HepG2 (cell line): ENCODE measurements at regions not wholly inside any gene's neighbourhood (a gene's known extent, or its start where the extent isn't known, plus 50 kb on each side); places are given as distances from the start of the nearest gene placed in this dataset.

ENCODE experiments used
- ATAC-seq: fragments of 200-7000 bp; cut with Tn5 transposase; 3 replicates; pipeline ENCODE4 v1.9.1; 2020; ENCODE audit warnings: mild to moderate bottlenecking, moderate library complexity
- BruUV-seq: library from RNA; stranded (reverse); fragments of 400-500 nt; replicated peaks from 2 replicates; lab custom pipeline; 2021; lab: Mats Ljungman, UMichigan
- CTCF ChIA-PET: fragments of 300-600 bp; formaldehyde crosslinking; extraction: SDS; loops from one replicate; lab custom pipeline; 2021; ENCODE audit warnings: low total read pairs, inconsistent platforms, low intra/inter-chr PET ratio; lab: Yijun Ruan, JAX
- POLR2A ChIA-PET: fragments of 350-600 bp; sonication (Branson Sonifier 250); formaldehyde crosslinking; loops from one replicate; lab custom pipeline; 2020; ENCODE audit warnings: antibody characterized with exemption, inconsistent platforms; lab: Yijun Ruan, JAX
- DNase-seq: peaks from one replicate; pipeline ENCODE4 v3.0.0-alpha.2; 2015; ENCODE audit warnings: low spot score
- FAIRE-seq: peaks from 3 replicates; lab custom pipeline; 2011; peaks lifted over from hg19 to GRCh38; lab: Jason Lieb, UNC
- H2AFZ ChIP-seq: one replicate; pipeline ENCODE4 v1.6.1; 2011; ENCODE audit warnings: low read length, inconsistent platforms
- H3K27ac ChIP-seq: fragments of 300-600 bp; 3 replicates; pipeline ENCODE4 v1.8.0; 2011; ENCODE audit warnings: mixed run types, mild to moderate bottlenecking, mixed read lengths, low read length, inconsistent platforms; ENCODE audit not compliant: insufficient read depth; ENCODE audit errors: extremely low read length
- H3K27me3 ChIP-seq, 2 experiments: fragments of 200-600 bp in 1 of 2; 2 replicates in 1 of 2; 3 replicates in 1 of 2; pipeline versions ENCODE4 v1.6.0 to v1.8.0; 2011; ENCODE audit warnings: low read length in 2 of 2, mild to moderate bottlenecking in 2 of 2, moderate library complexity in 2 of 2, inconsistent platforms in 1 of 2; ENCODE audit not compliant: insufficient read depth in 2 of 2, control insufficient read depth in 1 of 2
- H3K36me3 ChIP-seq, 2 experiments: fragments of 200-600 bp in 1 of 2; replicated peaks in 1 of 2; 2 replicates in 1 of 2; 3 replicates in 1 of 2; pipeline versions ENCODE4 v1.5.1 to v1.8.0; 2011; ENCODE audit warnings: low read length in 2 of 2, inconsistent platforms in 1 of 2; ENCODE audit not compliant: insufficient read depth in 2 of 2, control insufficient read depth in 1 of 2
- H3K4me1 ChIP-seq: 2 replicates; pipeline ENCODE4 v1.5.1; 2012; ENCODE audit warnings: low read length, inconsistent platforms; ENCODE audit not compliant: insufficient read depth
- H3K4me2 ChIP-seq: 2 replicates; pipeline ENCODE4 v1.6.0; 2011; ENCODE audit warnings: low read depth, low read length, inconsistent platforms
- H3K4me3 ChIP-seq, 3 experiments: fragments of 200-600 bp in 1 of 3; sonication (generic), shearing (Covaris generic) in 1 of 3; replicated peaks in 1 of 3; 2 replicates each; pipeline ENCODE4 v1.5.1; 2011 to 2016; ENCODE audit warnings: low read length in 3 of 3, inconsistent platforms in 2 of 3, low read depth in 2 of 3, mild to moderate bottlenecking in 2 of 3, control low read depth in 1 of 3, mixed read lengths in 1 of 3; ENCODE audit not compliant: insufficient read depth in 1 of 3
- H3K79me2 ChIP-seq: one replicate; pipeline ENCODE4 v1.6.1; 2011; ENCODE audit warnings: low read length, inconsistent platforms; ENCODE audit not compliant: insufficient read depth
- H3K9ac ChIP-seq: 2 replicates; pipeline ENCODE4 v1.6.0; 2011; ENCODE audit warnings: mild to moderate bottlenecking, low read depth, low read length, inconsistent platforms; ENCODE audit not compliant: insufficient read depth
- H3K9me3 ChIP-seq: 2 replicates; pipeline ENCODE4 v1.5.1; 2012; ENCODE audit warnings: mild to moderate bottlenecking, low read length
- H4K20me1 ChIP-seq: 2 replicates; pipeline ENCODE4 v1.6.0; 2011; ENCODE audit warnings: inconsistent platforms, mild to moderate bottlenecking, low read length, moderate library complexity; ENCODE audit not compliant: insufficient read depth
- DR1 ChIP-seq: sonication (generic); formaldehyde crosslinking; IDR thresholded peaks from 2 replicates; pipeline ENCODE4 v1.8.0; 2021; ENCODE audit warnings: mild to moderate bottlenecking, missing genetic modification reagents, inconsistent platforms
- HNRNPK ChIP-seq: fragments of 200-400 bp; formaldehyde crosslinking; IDR thresholded peaks from 2 replicates; pipeline ENCODE4 v1.6.1; 2018; ENCODE audit warnings: low read length, low read depth, moderate library complexity, mild to moderate bottlenecking; ENCODE audit not compliant: poor library complexity, severe bottlenecking
- MAF1 ChIP-seq: sonication (generic); formaldehyde crosslinking; IDR thresholded peaks from 2 replicates; pipeline ENCODE4 v1.5.0; 2020; ENCODE audit warnings: missing genetic modification reagents, borderline replicate concordance
- NFE2 ChIP-seq: sonication (generic); formaldehyde crosslinking; IDR thresholded peaks from 2 replicates; pipeline ENCODE4 v1.4.0; 2020; ENCODE audit warnings: missing genetic modification reagents
- RFX5 ChIP-seq: IDR thresholded peaks from 2 replicates; pipeline ENCODE4 v1.6.1; 2011; ENCODE audit warnings: low read depth, low read length, improper control_type of control experiment
- RORA ChIP-seq: sonication (generic); formaldehyde crosslinking; IDR thresholded peaks from 2 replicates; pipeline ENCODE4 v1.5.0; 2020; ENCODE audit warnings: mild to moderate bottlenecking, missing genetic modification reagents, moderate library complexity
- SMAD1 ChIP-seq: sonication (generic); formaldehyde crosslinking; IDR thresholded peaks from 2 replicates; pipeline ENCODE4 v1.4.0; 2020; ENCODE audit warnings: missing genetic modification reagents, low read depth, mild to moderate bottlenecking, borderline replicate concordance
- SMC3 ChIP-seq: IDR thresholded peaks from 2 replicates; pipeline ENCODE4 v1.6.1; 2011; ENCODE audit warnings: low read length, improper control_type of control experiment
- XBP1 ChIP-seq: sonication (generic); formaldehyde crosslinking; IDR thresholded peaks from 2 replicates; pipeline ENCODE4 v1.5.0; 2020; ENCODE audit warnings: missing genetic modification reagents
- ZFP41 ChIP-seq: sonication (generic); formaldehyde crosslinking; IDR thresholded peaks from 2 replicates; pipeline ENCODE4 v1.4.0; 2020; ENCODE audit warnings: mild to moderate bottlenecking, missing genetic modification reagents, borderline replicate concordance
- ZNF160 ChIP-seq: sonication (generic); formaldehyde crosslinking; IDR thresholded peaks from 2 replicates; pipeline ENCODE4 v1.8.0; 2022; ENCODE audit warnings: mild to moderate bottlenecking, inconsistent platforms, missing genetic modification reagents
- ZNF556 ChIP-seq: sonication (generic); formaldehyde crosslinking; IDR thresholded peaks from 2 replicates; pipeline ENCODE4 v1.4.0; 2020; ENCODE audit warnings: mild to moderate bottlenecking, missing genetic modification reagents, borderline replicate concordance
- ZNF713 ChIP-seq: sonication (generic); formaldehyde crosslinking; IDR thresholded peaks from 2 replicates; pipeline ENCODE4 v1.4.0; 2020; ENCODE audit warnings: mild to moderate bottlenecking, missing genetic modification reagents
- ZNF883 ChIP-seq: sonication (generic); formaldehyde crosslinking; IDR thresholded peaks from 2 replicates; pipeline ENCODE4 v1.5.1; 2020; ENCODE audit warnings: mild to moderate bottlenecking, missing genetic modification reagents; ENCODE audit errors: not compliant biosample characterization
- WGBS: methylation state at CpG from one replicate; pipeline ENCODE4 v1.1.6; 2017; ENCODE audit warnings: low lambda C conversion rate; 5-methylcytosine and 5-hydroxymethylcytosine counted together
- in situ Hi-C: cut with HindIII; loops from 2 replicates; pipeline ENCODE4 v1.10.0; 2017; ENCODE audit warnings: low pct_unique_long_range_greater_than_20kb; ENCODE audit not compliant: extremely low pct_ligation_motif_present
- intact Hi-C: fragments of 100-400 bp; cut with micrococcal nuclease; formaldehyde crosslinking; loops from one replicate; pipeline ENCODE4 v1.10.0; 2022; ENCODE audit not compliant: unreplicated experiment
- TF ChIP-seq, protein P1 (sequence below): sonication (generic); formaldehyde crosslinking; conservative IDR thresholded peaks from 2 replicates; pipeline ENCODE4 v1.8.0; 2022; ENCODE audit warnings: missing genetic modification reagents
- TF ChIP-seq, protein P2 (sequence below): sonication (generic); formaldehyde crosslinking; IDR thresholded peaks from 2 replicates; pipeline ENCODE4 v1.4.0; 2020; ENCODE audit warnings: missing genetic modification reagents; ENCODE audit errors: not compliant biosample characterization

DNA sequence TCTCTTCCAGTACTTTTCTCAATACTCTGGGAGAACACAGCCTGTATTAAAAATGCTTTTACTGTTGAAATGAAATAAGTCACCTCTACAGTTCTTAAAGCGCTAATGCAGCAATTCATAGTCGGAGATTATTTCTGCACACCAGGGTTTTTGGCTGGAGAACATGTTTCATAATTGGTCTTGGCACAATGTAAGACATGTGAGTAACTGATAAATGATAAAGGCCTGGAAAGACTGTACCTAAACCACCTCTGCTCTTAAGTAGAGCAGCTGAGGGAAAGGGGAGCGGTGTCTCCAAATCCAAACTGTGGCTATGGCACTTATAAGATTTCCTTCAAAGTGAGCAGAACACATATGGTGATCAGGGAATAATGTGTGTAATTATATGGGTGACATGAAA lies 390.3 kb upstream of the MBL2 start:
- WGBS, result 70% methylated on average over 3 of the region's 3 CpGs
- DNase-seq (no peak), ATAC-seq (no peak), FAIRE-seq (no peak)
- no peak overlapping the region for H3K4me2 ChIP-seq
- H3K4me1 ChIP-seq, result no peaks in the 10 kb centered on the region
- ChIA-PET CTCF (no interaction called here), POLR2A (no interaction called here)
- H2AFZ ChIP-seq, result no peak overlapping the region
- no peaks in the 10 kb centered on the region; a peak in 1 of 5 replicates for H3K27me3 ChIP-seq
- H4K20me1 ChIP-seq, result no peaks in the 10 kb centered on the region
- no peaks in the 10 kb centered on the region for H3K79me2 ChIP-seq
- no peak for TF ChIP-seq SMC3
- no peak for TF ChIP-seq NFE2 (CRISPR knock-in tag)
- TF ChIP-seq ZNF883, result no peak
- TF ChIP-seq RORA (CRISPR knock-in tag), result no peak
- TF ChIP-seq ZNF713, result no peak
- TF ChIP-seq ZNF556 (CRISPR knock-in tag), result no peak
- TF ChIP-seq ZFP41 (CRISPR knock-in tag), result no peak
- TF ChIP-seq, protein P1, sequence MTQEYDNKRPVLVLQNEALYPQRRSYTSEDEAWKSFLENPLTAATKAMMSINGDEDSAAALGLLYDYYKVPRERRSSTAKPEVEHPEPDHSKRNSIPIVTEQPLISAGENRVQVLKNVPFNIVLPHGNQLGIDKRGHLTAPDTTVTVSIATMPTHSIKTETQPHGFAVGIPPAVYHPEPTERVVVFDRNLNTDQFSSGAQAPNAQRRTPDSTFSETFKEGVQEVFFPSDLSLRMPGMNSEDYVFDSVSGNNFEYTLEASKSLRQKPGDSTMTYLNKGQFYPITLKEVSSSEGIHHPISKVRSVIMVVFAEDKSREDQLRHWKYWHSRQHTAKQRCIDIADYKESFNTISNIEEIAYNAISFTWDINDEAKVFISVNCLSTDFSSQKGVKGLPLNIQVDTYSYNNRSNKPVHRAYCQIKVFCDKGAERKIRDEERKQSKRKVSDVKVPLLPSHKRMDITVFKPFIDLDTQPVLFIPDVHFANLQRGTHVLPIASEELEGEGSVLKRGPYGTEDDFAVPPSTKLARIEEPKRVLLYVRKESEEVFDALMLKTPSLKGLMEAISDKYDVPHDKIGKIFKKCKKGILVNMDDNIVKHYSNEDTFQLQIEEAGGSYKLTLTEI, result no peak
- no peak for TF ChIP-seq HNRNPK
- TF ChIP-seq MAF1 (CRISPR knock-in tag), result no peak
- TF ChIP-seq SMAD1 (CRISPR knock-in tag), result no peak
- TF ChIP-seq ZNF160 (CRISPR knock-in tag), result no peak
- no peak for TF ChIP-seq DR1 (CRISPR knock-in tag)
- TF ChIP-seq, protein P2, sequence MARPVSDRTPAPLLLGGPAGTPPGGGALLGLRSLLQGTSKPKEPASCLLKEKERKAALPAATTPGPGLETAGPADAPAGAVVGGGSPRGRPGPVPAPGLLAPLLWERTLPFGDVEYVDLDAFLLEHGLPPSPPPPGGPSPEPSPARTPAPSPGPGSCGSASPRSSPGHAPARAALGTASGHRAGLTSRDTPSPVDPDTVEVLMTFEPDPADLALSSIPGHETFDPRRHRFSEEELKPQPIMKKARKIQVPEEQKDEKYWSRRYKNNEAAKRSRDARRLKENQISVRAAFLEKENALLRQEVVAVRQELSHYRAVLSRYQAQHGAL (CRISPR knock-in tag), result no peak
- no peak for TF ChIP-seq RFX5
- TF ChIP-seq XBP1, result no peak
- intact Hi-C loops (no loop called here), in situ Hi-C loops (no loop called here)
- no peaks in the 10 kb centered on the region for H3K9me3 ChIP-seq
- no TSS peak for BruUV-seq
- no peak overlapping the region for H3K9ac ChIP-seq
- no peaks in the 10 kb centered on the region for H3K36me3 ChIP-seq
- H3K4me3 ChIP-seq, result no peak overlapping the region
- H3K27ac ChIP-seq, result no peak overlapping the region
